HG02678 (cell line): ENCODE measurements at regions not wholly inside any gene's neighbourhood (a gene's known extent, or its start where the extent isn't known, plus 50 kb on each side); places are given as distances from the start of the nearest gene placed in this dataset.

ENCODE experiments used
- ATAC-seq: cut with Tn5 transposase; IDR thresholded peaks from one replicate; pipeline ENCODE4 v1.9.1; 2021; ENCODE audit warnings: mild to moderate bottlenecking, moderate library complexity; ENCODE audit not compliant: unreplicated experiment

- ATAC-seq, result no peak
These were observed 617.6 kb downstream of the IRX1 start for GRCh38 chr5:4212981-4213819.

DNA sequence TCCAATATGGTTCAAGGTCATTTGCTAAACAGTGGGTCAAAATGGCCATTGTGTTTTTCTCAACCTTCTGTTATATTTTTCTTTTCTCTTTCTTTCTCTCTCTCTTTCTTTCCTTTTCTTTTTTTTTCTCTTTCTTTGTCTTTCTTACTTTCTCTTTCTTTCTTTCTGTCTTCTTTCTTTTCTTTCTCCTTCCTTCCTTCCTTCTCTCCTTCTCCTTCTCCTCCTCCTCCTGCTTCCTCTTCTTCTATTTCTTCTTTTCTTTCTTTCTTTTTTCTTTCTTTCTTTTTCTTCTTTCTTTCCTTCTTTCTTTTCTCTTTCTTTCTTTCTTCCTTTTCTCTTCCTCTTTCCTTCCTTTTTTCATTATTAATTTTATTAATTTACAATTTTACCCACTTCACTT is 619.5 kb downstream of the IRX1 start:
- no peak for ATAC-seq

GRCh38 chr5:4216142-4216541 is 620.5 kb downstream of the IRX1 start:
- no peak for ATAC-seq

DNA sequence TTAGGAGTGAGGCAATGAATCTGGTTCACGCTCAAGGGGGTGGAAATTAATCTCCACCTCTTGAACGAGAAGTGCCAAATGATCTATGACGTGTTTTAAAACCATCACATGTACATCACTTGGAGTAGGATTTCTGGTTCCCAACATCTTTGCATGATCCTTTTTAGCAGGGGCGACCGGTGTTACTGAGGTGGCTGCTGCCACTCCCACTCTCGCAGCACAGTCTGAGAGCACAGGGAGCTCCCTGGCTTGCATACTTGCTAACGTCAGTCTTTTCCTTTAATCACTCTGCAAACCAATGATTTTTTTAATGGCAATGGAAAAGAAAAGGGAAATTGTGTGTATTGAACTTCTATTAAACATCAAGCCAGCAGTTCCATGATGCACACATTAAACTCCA is 624.4 kb downstream of the IRX1 start:
- no peak for ATAC-seq

DNA sequence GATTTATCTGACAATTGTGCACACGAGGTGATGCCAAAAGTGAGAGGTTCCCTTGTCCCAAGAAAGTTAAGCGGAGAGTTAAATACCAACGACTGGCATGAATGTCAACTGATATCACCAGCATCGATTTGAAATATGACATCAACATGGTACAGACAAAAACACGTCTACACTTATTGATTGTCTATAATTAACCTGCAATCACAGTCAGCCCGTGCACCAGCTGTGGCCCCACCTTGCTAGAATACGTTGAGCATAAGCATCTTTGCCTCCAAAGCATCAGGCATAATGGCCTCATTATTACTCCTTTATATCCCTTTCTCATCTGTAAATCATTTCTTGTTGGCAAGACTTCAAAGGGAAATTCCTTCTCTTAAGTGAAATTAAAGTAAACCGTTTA is 625.4 kb downstream of the IRX1 start:
- ATAC-seq, result no peak

DNA sequence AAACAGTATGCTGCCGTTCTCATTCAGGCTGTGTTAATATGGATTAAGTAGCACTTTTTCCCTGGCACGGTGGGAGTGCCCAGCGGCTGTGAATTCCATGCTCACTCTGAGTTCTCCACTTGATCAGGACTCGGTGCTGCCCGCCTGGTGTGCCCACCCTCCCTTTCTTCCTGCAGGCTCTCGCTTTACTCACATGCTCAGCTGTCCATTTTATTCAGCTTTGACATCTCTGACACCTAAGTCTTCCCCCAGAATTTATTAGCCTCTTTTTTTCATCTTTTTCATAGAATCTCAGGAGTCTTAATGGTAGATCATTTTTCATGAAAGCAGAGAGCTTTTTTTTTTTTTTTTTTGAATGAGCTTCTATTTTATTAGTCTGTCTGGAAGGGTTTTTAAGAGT is 626.5 kb downstream of the IRX1 start:
- ATAC-seq, result no peak

DNA sequence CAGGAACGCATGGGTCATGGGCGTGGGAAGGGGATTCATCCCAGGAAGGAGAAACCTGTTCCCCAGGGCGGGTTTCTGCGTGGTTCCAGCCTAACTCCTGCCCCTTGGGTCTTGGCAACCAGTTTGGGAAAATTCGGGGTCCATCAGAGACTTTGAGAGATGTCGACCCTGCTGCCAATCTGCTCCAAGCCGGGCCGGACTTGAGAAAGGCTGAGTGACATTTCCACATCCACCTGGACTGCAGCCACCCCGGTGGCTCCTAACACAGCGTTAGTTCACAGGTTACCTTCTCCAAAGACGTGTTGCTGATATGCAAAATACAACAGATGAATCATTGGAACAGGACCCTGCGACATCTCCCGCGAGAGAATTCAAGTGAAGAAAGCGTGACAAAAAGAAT is 627.2 kb downstream of the IRX1 start:
- ATAC-seq, result no peak

DNA sequence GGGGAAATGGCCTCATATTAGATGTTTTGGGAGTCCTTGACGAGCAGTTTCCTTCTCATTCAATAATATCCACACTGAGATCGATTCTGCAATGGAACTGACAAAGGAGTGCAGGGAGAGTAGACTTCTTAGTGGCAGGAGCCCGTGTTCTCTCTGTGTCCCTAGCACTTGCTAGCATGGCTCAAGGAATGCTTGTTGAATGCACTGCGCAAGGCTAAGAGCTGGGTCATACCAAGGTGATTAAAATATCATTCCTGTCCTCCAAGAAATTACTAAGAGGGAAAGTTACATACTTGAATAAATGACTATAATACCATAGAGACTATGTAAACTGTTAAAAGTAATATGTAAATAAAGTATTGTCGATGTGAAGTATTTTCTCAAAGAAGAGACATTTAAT is 630.1 kb downstream of the IRX1 start:
- no peak for ATAC-seq

GRCh38 chr5:4226565-4226964 is 630.9 kb downstream of the IRX1 start:
- no peak for ATAC-seq

DNA sequence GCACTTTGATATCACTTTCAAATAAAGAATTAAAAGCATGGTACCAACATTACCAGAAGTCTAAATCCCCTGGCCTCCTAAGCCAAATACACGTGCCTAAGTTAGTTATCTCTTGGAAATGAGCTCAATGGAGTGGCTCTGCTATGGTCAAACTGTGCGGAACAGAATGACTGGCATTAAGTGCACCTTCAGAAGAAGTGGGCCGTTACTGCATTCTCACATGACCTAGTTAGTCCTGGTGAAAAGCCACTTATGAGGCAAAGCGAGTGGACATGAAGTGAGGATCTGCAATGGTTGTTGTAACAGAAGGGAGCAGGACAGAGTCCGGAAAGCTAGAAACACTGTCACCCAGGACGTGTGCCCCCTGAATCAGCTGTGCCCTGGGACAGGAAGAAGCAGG is 633.1 kb downstream of the IRX1 start:
- ATAC-seq, result no peak

GRCh38 chr5:4229414-4230292 is 634.0 kb downstream of the IRX1 start:
- no peak for ATAC-seq

GRCh38 chr5:4230471-4230785 is 634.8 kb downstream of the IRX1 start:
- ATAC-seq, result no peak

DNA sequence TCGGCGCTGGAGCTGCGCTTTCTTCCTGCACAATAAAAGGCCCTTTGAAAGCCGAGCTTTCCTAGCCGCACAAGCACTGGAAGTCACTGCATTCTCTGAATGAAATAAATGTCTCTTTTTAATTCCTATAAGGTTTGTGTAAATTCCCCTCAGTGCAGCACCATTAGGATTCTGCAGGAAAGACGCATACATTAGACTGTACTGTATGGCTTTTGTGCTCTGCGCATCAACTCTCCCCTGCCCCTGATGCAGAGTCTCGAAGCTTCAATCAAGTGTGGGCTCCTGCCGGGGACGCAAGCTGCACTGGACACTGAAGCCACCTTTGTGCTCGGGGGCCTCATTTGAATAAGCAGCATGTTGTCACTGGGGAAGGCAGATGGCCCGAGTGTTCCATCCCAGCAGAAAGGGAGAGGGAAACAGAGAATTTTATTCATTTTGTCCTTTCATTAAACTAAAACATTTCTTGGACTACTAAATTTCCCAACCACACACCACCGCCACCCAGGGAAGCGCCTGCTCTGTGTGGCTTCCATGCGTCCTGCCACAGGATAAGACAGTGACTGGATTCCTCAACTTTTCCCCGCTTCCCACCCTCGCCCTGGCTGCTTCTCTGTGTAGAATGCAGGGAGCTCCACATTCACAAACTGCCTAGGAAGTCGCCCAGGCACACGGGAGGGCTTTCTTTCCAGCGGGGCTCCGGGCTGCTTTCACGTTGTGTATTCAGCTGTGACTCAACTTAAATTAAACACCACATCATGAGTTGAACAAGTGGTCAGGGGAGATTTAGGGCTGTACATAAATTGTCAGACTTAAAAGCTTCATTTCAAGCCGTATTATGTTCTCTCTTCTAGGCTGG is 635.4 kb downstream of the IRX1 start:
- no peak for ATAC-seq

DNA sequence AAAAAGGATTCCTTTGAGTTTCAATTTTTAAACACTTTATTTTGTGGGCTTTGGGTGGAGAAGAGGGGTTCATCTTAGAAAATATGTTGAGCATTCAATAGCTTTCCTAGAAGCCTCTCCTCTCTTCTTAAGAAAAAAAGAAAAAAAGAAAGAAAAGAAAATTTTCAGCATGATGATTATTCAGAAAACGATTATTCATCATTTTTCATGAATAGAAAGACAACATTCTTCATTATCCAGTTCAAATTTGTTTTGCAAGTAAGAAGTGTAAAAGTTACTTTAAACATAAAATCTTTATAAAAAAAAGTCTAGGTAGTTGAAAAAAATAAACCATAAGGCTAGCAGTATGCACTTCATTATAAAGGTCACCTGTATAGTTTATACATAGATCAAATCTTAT is 636.5 kb downstream of the IRX1 start:
- no peak for ATAC-seq

DNA sequence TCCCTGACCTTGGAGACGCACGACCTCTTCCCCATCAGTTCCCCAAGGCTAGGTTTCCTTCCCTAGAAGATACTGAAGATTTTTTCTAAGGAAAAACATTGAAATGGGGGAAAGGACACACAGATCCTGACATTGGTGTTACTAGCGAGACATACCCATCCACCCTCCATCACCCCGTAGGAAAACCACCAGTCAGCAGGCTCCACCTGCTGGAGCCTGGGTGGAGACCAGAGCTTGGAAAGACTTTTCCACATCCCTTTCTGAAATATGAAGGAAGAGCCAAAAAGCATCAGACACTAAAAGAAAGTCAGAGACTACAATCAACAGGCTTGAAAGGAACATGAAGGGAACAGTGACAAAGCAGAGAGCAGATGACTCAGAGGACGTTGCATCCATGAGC is 638.0 kb downstream of the IRX1 start:
- no peak for ATAC-seq

DNA sequence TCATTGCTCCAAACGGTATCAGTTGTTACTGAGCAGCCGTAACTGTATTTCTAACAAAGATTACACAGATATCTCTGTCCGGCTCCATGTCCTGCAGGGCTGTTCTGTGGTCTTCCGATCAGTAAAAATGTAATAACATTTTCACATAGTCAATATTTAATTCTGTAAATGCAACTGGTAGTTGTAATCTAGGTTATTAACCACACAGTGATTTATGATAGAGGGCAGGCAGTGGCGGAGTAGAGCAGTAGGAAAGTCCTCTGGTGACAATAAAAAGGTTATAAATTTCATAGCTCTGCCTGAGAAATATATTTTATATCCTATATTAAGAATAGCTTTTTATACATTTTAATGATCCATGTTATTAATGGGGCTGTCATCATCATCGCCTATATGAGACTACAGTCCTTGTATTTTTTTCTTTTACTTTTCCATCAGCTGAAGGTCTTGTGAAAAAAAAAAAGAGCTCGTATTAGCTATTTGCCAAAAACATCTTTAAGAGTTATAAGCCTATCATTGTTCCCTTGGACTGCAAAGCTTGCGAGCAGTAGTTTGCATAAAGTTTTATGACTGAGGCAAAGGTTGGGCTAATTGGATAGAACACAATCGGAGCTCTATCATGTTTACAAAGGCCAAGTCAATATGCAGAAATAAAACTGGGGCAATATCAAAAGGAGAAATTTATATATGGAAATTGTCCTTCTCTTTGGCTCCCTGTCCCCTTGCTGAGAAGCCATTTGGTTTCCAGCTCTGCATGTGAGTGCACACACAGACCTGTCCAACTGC is 648.0 kb downstream of the IRX1 start:
- ATAC-seq, result no peak

DNA sequence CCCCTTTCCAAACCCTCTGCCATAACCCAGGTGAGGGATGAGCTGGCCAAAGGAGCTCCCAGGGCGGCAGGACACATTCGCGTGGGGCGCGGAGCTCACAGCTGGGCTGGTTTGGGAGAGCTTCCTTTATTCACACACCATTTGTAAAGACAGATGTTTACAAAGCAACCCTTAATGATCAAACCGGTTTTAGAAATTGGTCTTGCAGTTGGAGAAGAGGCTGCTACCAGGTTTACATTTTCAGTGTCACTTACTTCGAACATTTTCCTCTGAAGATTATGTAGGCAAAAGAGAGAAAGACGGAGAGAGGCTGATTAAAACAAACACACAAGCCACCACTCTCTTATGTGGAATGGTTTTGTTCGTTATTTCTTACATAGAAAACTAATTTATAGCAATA is 648.7 kb downstream of the IRX1 start:
- no peak for ATAC-seq

DNA sequence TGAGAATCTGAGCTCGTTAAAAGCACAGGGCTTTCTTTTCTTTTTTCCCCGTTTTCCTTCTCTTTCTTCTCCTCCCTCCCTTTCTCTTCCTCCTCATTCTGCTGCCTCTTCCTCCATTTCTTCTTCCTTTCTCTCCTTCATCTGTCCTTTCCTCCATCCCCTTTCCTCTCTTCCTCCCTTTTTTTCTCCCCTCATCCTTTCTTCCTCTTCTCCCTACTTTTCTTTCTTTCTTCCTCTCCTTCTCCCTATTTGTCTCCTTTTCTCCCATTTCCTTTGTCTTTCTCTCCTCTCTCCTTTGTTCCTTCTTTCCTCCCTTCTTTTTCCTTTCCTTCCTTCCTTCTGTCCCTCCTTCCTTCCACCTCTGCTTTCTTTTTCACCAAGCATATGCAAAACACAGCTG is 649.4 kb downstream of the IRX1 start:
- no peak for ATAC-seq

GRCh38 chr5:4245511-4245910 is 649.9 kb downstream of the IRX1 start:
- ATAC-seq, result no peak

- no peak for ATAC-seq
These were observed 650.8 kb downstream of the IRX1 start for GRCh38 chr5:4246447-4246846.

DNA sequence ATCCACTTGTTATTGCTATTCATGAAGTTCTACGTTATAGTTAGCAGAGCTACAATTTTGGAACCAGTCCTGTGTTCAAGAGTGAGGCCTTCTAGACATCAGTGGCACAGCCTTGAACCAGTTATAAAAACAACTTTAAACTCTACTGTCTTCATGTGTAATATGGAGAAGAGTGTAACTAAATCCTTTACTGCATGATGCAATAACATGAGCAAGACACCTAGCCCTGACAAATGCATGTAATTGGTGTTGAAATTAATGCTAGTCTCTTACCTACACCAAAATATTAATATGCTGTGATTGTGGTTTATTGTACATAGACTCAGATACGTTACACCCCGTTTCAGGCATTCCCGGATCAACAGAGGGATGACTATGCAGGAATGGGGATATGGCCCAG is 654.6 kb downstream of the IRX1 start:
- ATAC-seq, result no peak
